HG02678 (cell line): ENCODE measurements at regions not wholly inside any gene's neighbourhood (a gene's known extent, or its start where the extent isn't known, plus 50 kb on each side); places are given as distances from the start of the nearest gene placed in this dataset.
"Not testable (repeated sequence)": the region's sequence is repeated elsewhere in the genome, so short reads cannot be mapped to it uniquely, and the experiment has no call there.

Experiments used
- ATAC-seq: cut with Tn5 transposase; IDR thresholded peaks from one replicate; pipeline ENCODE4 v1.9.1; 2021; ENCODE audit warnings: mild to moderate bottlenecking, moderate library complexity; ENCODE audit not compliant: unreplicated experiment

GRCh38 chr20:18876394-18876793 lies 62.8 kb downstream of the SCP2D1 start:
- ATAC-seq, result not testable (repeated sequence)

- ATAC-seq, result no peak
Observed at GRCh38 chr20:18879262-18879661, 65.7 kb downstream of the SCP2D1 start.

- no peak for ATAC-seq
Observed at GRCh38 chr20:18886756-18887155, 73.2 kb downstream of the SCP2D1 start.

GRCh38 chr20:18901980-18902737 lies 88.6 kb downstream of the SCP2D1 start:
- ATAC-seq, result no peak

GRCh38 chr20:18904192-18904591 lies 90.6 kb downstream of the SCP2D1 start:
- ATAC-seq, result no peak

- no peak for ATAC-seq
Observed at GRCh38 chr20:18904624-18905023, 91.0 kb downstream of the SCP2D1 start.

GRCh38 chr20:18906046-18906445 lies 92.5 kb downstream of the SCP2D1 start:
- no peak for ATAC-seq

GRCh38 chr20:18907353-18907752 lies 93.8 kb downstream of the SCP2D1 start:
- no peak for ATAC-seq

GRCh38 chr20:18908109-18908508 lies 94.5 kb downstream of the SCP2D1 start:
- ATAC-seq, result no peak

GRCh38 chr20:18909254-18909653 lies 95.7 kb downstream of the SCP2D1 start:
- no peak for ATAC-seq

- ATAC-seq, result no peak
Observed at GRCh38 chr20:18913701-18914100, 100.1 kb downstream of the SCP2D1 start.

GRCh38 chr20:18914796-18915195 lies 101.2 kb downstream of the SCP2D1 start:
- ATAC-seq, result no peak

GRCh38 chr20:18916886-18917750 lies 103.5 kb downstream of the SCP2D1 start:
- no peak for ATAC-seq

GRCh38 chr20:18919996-18920395 lies 106.4 kb downstream of the SCP2D1 start:
- ATAC-seq, result no peak

- no peak for ATAC-seq
Observed at GRCh38 chr20:18921291-18921690, 107.7 kb downstream of the SCP2D1 start.

GRCh38 chr20:18922251-18922650 lies 108.7 kb downstream of the SCP2D1 start:
- ATAC-seq, result no peak

GRCh38 chr20:18922898-18923297 lies 109.3 kb downstream of the SCP2D1 start:
- no peak for ATAC-seq

GRCh38 chr20:18926965-18927364 lies 113.4 kb downstream of the SCP2D1 start:
- no peak for ATAC-seq

- ATAC-seq, result no peak
Observed at GRCh38 chr20:18928626-18929025, 115.0 kb downstream of the SCP2D1 start.

- no peak for ATAC-seq
Observed at GRCh38 chr20:18929800-18930199, 116.2 kb downstream of the SCP2D1 start.

GRCh38 chr20:18943542-18943941 lies 130.0 kb downstream of the SCP2D1 start:
- ATAC-seq, result no peak

GRCh38 chr20:18956890-18957289 lies 143.3 kb downstream of the SCP2D1 start:
- no peak for ATAC-seq
